ENCODE measurements at regions not wholly inside any gene's neighbourhood (a gene's known extent, or its start where the extent isn't known, plus 50 kb on each side); places are given as distances from the start of the nearest gene placed in this dataset.
"Not testable (repeated sequence)": the region's sequence is repeated elsewhere in the genome, so short reads cannot be mapped to it uniquely, and the experiment has no call there.

- POLR2A ChIA-PET; FAIRE-seq; H3K4me1 ChIP-seq; ATAC-seq; H3K4me3 ChIP-seq; CTCF ChIA-PET; H3K9me3 ChIP-seq; H3K4me2 ChIP-seq; DNase-seq (ENCODE audit: low read depth in 1 of 2, low spot score in 1 of 2); H3K27ac ChIP-seq: not testable (repeated sequence)
- TF ChIP-seq MAFK (IDR thresholded peaks at IDR 0.05; ENCODE audit: partially characterized antibody): peak; percentile 76
- 68% methylated on average over 2 of the region's 2 CpGs for WGBS (ENCODE audit: missing lambda C conversion rate)
Observed at GRCh38 chr20:29109386-29109785, 2148.1 kb upstream of the DEFB115 start.

- H3K4me3 ChIP-seq; H3K27ac ChIP-seq; H3K4me1 ChIP-seq; FAIRE-seq; DNase-seq (ENCODE audit: low read depth in 1 of 2, low spot score in 1 of 2); ATAC-seq; POLR2A ChIA-PET; H3K4me2 ChIP-seq; CTCF ChIA-PET: not testable (repeated sequence)
- 42% methylated on average over 4 of the region's 4 CpGs for WGBS (ENCODE audit: missing lambda C conversion rate)
- H3K9me3 ChIP-seq: peaks cover 16% of the 10 kb centered on the region
Observed at GRCh38 chr20:29115097-29115496, 2142.4 kb upstream of the DEFB115 start.

- FAIRE-seq: no peak
- TF ChIP-seq MYC (IDR thresholded peaks at IDR 0.05; ENCODE audit: borderline replicate concordance, low read length) (no peak), HES2 (IDR thresholded peaks at IDR 0.05) (no peak), CBX2 (IDR thresholded peaks at IDR 0.05; ENCODE audit: borderline replicate concordance, low read depth) (no peak), SMC3 (IDR thresholded peaks at IDR 0.05) (no peak), ATOH8 (CRISPR knock-in tag; IDR thresholded peaks at IDR 0.05; ENCODE audit: low read depth) (no peak), PHF8 (IDR thresholded peaks at IDR 0.05; ENCODE audit: borderline replicate concordance, low read depth) (no peak), BHLHE40 (IDR thresholded peaks at IDR 0.05; ENCODE audit: low read depth, low read length) (no peak), CTCF (IDR thresholded peaks at IDR 0.05) (no peak), HEYL (CRISPR knock-in tag; IDR thresholded peaks at IDR 0.05) (no peak), MAFK (IDR thresholded peaks at IDR 0.05; ENCODE audit: partially characterized antibody) (no peak)
- Histone ChIP-seq H3K27ac (no peak overlapping the region; a peak in 1 of 6 replicates), H3K4me3 (no peak overlapping the region), H3K9me3 (peaks cover 16% of the 10 kb centered on the region), H3K4me1 (no peaks in the 10 kb centered on the region), H3K4me2 (no peak overlapping the region)
- WGBS (ENCODE audit: missing lambda C conversion rate): 49% methylated on average over 7 of the region's 7 CpGs
- CTCF ChIA-PET: no interaction called here
- no peak for DNase-seq (ENCODE audit: low read depth in 1 of 2, low spot score in 1 of 2)
- POLR2A ChIA-PET: no interaction called here
- ATAC-seq: no peak
Observed at GRCh38 chr20:29119141-29119540, 2138.3 kb upstream of the DEFB115 start.

- CTCF ChIA-PET, H3K4me3 ChIP-seq, ATAC-seq, POLR2A ChIA-PET, FAIRE-seq, H3K4me1 ChIP-seq, H3K4me2 ChIP-seq: not testable (repeated sequence)
- Histone ChIP-seq H3K9me3 (peaks cover 16% of the 10 kb centered on the region), H3K27ac (peak overlapping the region in 1 of 2 experiments; percentile 48; a peak in 2 of 6 replicates)
- DNase-seq (ENCODE audit: low read depth in 1 of 2, low spot score in 1 of 2): peak in 1 of 2 experiments; percentile 17
- WGBS (ENCODE audit: missing lambda C conversion rate): 22% methylated on average over 1 of the region's 1 CpG
Observed at GRCh38 chr20:29119684-29120083, 2137.8 kb upstream of the DEFB115 start.

GRCh38 chr20:29120088-29120487 is 2137.4 kb upstream of the DEFB115 start:
- H3K4me2 ChIP-seq; CTCF ChIA-PET; FAIRE-seq; H3K4me1 ChIP-seq; H3K4me3 ChIP-seq; H3K27ac ChIP-seq; DNase-seq (ENCODE audit: low read depth in 1 of 2, low spot score in 1 of 2); POLR2A ChIA-PET: not testable (repeated sequence)
- peak; percentile 16 to 39; a peak in 2 of 6 replicates for ATAC-seq
- H3K9me3 ChIP-seq: peaks cover 16% of the 10 kb centered on the region
- 22% methylated on average over 8 of the region's 8 CpGs for WGBS (ENCODE audit: missing lambda C conversion rate)
